GM12874 (cell line): ENCODE measurements at regions not wholly inside any gene's neighbourhood (a gene's known extent, or its start where the extent isn't known, plus 50 kb on each side); places are given as distances from the start of the nearest gene placed in this dataset.

Experiments used
- TF ChIP-seq, protein P1 (sequence below): IDR thresholded peaks from 2 replicates; pipeline ENCODE4 v1.5.1; 2011; ENCODE audit warnings: low read depth, mild to moderate bottlenecking, control low read depth, low read length, moderate library complexity; ENCODE audit not compliant: insufficient read depth

DNA sequence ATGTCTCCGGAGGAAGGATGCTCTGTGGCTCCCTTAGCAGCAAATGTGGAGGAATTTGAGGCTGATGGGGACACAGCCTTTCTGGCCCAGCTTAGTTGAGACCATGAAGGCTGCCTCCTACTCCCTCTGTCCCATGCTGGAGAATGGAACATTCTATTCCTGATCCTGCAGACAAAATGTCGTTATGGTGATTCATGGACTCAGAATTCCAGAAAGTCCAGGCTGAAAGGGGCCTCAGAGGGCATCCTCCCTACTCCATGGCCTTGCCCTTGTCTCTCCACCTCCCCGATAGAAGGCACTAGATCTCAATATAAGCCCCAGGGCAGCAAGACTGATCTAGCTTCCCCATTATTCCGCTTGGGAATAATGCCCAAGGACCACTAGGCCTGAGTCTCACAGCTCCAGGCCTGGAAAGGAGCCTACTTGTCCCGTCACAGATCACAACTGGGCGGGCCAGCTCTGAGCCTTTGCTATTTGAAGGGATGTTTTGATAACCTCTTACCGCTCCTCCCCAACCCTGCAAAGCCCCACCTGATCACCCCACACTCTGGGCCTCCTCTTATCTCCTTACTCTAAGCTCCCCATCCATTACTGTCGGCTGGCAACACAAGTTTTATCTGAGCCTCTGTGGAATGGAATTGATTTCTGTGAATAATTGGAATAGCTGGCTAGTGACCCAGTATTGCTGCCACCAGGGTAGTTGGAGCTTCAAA lies 52.8 kb upstream of the TRABD2B start:
- TF ChIP-seq, protein P1, sequence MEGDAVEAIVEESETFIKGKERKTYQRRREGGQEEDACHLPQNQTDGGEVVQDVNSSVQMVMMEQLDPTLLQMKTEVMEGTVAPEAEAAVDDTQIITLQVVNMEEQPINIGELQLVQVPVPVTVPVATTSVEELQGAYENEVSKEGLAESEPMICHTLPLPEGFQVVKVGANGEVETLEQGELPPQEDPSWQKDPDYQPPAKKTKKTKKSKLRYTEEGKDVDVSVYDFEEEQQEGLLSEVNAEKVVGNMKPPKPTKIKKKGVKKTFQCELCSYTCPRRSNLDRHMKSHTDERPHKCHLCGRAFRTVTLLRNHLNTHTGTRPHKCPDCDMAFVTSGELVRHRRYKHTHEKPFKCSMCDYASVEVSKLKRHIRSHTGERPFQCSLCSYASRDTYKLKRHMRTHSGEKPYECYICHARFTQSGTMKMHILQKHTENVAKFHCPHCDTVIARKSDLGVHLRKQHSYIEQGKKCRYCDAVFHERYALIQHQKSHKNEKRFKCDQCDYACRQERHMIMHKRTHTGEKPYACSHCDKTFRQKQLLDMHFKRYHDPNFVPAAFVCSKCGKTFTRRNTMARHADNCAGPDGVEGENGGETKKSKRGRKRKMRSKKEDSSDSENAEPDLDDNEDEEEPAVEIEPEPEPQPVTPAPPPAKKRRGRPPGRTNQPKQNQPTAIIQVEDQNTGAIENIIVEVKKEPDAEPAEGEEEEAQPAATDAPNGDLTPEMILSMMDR = no peak

DNA sequence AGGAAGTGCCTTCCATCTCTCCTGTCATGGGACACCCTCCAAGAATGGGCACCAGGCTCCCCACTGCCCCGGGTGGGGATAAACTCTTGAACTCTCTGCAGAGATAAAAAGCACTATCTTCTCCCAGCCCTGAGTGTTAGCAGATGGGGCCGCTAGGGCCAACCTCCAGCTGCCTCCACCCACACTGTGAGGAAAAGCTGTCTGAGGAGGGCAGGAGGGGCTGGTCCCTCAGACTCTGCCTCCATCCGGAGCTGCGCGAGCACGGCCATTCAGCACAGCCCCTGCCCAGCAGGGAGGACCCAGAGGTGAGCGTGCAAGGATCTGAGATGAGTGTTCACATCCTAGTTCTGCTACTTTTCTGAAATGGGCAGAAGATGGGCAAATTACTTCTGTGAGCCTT lies 51.8 kb upstream of the TRABD2B start:
- TF ChIP-seq, protein P1 = no peak

DNA sequence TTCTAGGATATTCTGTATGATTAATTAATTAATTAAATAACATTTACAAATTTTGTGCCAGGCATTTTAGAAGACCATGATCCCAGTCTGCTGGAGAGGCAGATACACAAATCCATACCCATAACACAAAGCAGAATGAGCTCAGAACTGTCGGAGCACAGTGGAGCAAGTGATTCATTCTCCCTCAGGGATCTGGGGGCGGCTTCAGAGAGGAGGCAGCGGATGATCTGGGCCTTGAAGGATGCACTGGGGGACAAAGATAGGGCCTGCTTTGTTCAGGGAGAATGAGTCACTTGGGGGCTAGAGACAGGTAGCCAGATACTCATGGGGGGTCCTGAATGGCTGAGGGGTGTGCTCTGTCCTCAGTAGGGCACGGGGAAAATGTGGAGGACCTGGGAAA lies 50.9 kb upstream of the TRABD2B start:
- TF ChIP-seq, protein P1 = no peak

DNA sequence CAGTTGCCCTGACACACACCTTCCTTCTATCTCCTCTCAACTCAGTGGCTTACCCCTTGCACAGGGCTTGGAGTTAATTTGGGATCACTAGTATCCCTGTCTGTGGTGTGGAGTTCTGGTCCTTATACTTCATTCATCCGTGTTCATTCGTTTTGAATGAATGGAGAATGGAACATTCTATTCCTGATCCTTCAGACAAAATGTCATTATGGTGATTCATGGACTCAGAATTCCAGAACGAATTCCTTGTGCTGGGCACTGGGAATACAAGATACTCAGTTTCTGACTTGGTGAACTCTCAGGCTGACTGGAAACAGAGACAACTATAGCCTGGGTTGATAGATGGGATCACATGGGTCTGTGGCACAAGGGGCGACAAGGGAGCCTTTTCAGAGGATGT lies 49.9 kb upstream of the TRABD2B start:
- TF ChIP-seq, protein P1 = no peak
